HCT116 (cell line): ENCODE measurements at regions not wholly inside any gene's neighbourhood (a gene's known extent, or its start where the extent isn't known, plus 50 kb on each side); places are given as distances from the start of the nearest gene placed in this dataset.

Experiments
- EZH2 ChIP-seq: fragments of 200-600 bp; sonication (generic); IDR thresholded peaks from 2 replicates; pipeline ENCODE4 v1.6.1; 2017; ENCODE audit warnings: antibody characterized with exemption, mixed run types
- EZH2phosphoT487 ChIP-seq: fragments of 200-600 bp; IDR thresholded peaks from 2 replicates; pipeline ENCODE4 v1.6.1; 2018; ENCODE audit warnings: antibody characterized with exemption, borderline replicate concordance
- POLR2A ChIP-seq: IDR thresholded peaks from 2 replicates; pipeline ENCODE4 v1.7.0; 2011; ENCODE audit warnings: borderline replicate concordance; ENCODE audit not compliant: insufficient read depth, insufficient read length; ENCODE audit errors: extremely low read depth
- POLR2AphosphoS5 ChIP-seq: IDR thresholded peaks from 2 replicates; pipeline ENCODE4 v1.6.1; 2011; ENCODE audit warnings: mild to moderate bottlenecking, low read depth, low read length, moderate library complexity
- REST ChIP-seq: IDR thresholded peaks from 2 replicates; pipeline ENCODE4 v1.6.1; 2012; ENCODE audit warnings: low read depth
- ZFX ChIP-seq: fragments of 450-650 bp; IDR thresholded peaks from 2 replicates; pipeline ENCODE4 v1.6.1; 2017
- TF ChIP-seq, protein P1 (sequence below), 3 experiments: fragments of 200-600 bp in 1 of 3; sonication (generic) in 1 of 3; IDR thresholded peaks in 2 of 3; conservative IDR thresholded peaks in 1 of 3; 2 replicates each; pipeline ENCODE4 v1.5.1; 2012 to 2017; ENCODE audit warnings: low read depth in 2 of 3, low read length in 2 of 3, antibody characterized with exemption in 1 of 3, borderline replicate concordance in 1 of 3, control low read depth in 1 of 3, mild to moderate bottlenecking in 1 of 3, mixed read lengths in 1 of 3, mixed run types in 1 of 3, moderate library complexity in 1 of 3; ENCODE audit not compliant: insufficient read depth in 1 of 3

GRCh38 chrX:113019958-113020357 is 179.3 kb upstream of the AMOT start:
- TF ChIP-seq EZH2phosphoT487, result no peak
- TF ChIP-seq, protein P1, sequence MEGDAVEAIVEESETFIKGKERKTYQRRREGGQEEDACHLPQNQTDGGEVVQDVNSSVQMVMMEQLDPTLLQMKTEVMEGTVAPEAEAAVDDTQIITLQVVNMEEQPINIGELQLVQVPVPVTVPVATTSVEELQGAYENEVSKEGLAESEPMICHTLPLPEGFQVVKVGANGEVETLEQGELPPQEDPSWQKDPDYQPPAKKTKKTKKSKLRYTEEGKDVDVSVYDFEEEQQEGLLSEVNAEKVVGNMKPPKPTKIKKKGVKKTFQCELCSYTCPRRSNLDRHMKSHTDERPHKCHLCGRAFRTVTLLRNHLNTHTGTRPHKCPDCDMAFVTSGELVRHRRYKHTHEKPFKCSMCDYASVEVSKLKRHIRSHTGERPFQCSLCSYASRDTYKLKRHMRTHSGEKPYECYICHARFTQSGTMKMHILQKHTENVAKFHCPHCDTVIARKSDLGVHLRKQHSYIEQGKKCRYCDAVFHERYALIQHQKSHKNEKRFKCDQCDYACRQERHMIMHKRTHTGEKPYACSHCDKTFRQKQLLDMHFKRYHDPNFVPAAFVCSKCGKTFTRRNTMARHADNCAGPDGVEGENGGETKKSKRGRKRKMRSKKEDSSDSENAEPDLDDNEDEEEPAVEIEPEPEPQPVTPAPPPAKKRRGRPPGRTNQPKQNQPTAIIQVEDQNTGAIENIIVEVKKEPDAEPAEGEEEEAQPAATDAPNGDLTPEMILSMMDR (IDR thresholded peaks at IDR 0.05 in 2 of 3, conservative IDR thresholded peaks at IDR 0.05 in 1 of 3; ENCODE audit: borderline replicate concordance in 1 of 3, insufficient read depth in 1 of 3, low read depth in 2 of 3, low read length in 2 of 3), result no peak
- no peak for TF ChIP-seq REST
- TF ChIP-seq POLR2AphosphoS5, result no peak
- TF ChIP-seq EZH2, result no peak
- no peak for TF ChIP-seq POLR2A
- TF ChIP-seq ZFX, result no peak
